HAP-1 (cell line): ENCODE measurements at regions not wholly inside any gene's neighbourhood (a gene's known extent, or its start where the extent isn't known, plus 50 kb on each side); places are given as distances from the start of the nearest gene placed in this dataset.

Source experiments
- DNase-seq, 2 experiments: peaks; one replicate each; pipeline ENCODE4 v3.0.0-alpha.2; 2016 to 2020; ENCODE audit warnings: low spot score in 2 of 2
- H3K27me3 ChIP-seq: fragments of 250-450 bp; sonication (Bioruptor Pico); 2 replicates; pipeline ENCODE4 v1.5.1; 2020; ENCODE audit warnings: low read depth, mild to moderate bottlenecking, moderate library complexity
- H3K36me3 ChIP-seq: fragments of 250-450 bp; sonication (Bioruptor Pico); replicated peaks from 2 replicates; pipeline ENCODE4 v1.5.1; 2020; ENCODE audit warnings: mild to moderate bottlenecking
- H3K4me1 ChIP-seq: fragments of 250-450 bp; sonication (Bioruptor Pico); 2 replicates; pipeline ENCODE4 v1.5.1; 2020; ENCODE audit warnings: mild to moderate bottlenecking
- H3K4me3 ChIP-seq: fragments of 250-450 bp; sonication (Bioruptor Pico); 2 replicates; pipeline ENCODE4 v1.5.1; 2020; ENCODE audit warnings: mild to moderate bottlenecking, moderate library complexity
- H3K9me3 ChIP-seq: fragments of 250-450 bp; sonication (Bioruptor Pico); 2 replicates; pipeline ENCODE4 v1.5.1; 2020; ENCODE audit warnings: mild to moderate bottlenecking, moderate library complexity
- in situ Hi-C: fragments of 300-500 bp; cut with MboI; formaldehyde crosslinking; loops from 3 replicates; pipeline ENCODE4 v1.14.3; 2020; ENCODE audit warnings: low sequenced_read_pairs, inconsistent platforms, mixed read lengths

DNA sequence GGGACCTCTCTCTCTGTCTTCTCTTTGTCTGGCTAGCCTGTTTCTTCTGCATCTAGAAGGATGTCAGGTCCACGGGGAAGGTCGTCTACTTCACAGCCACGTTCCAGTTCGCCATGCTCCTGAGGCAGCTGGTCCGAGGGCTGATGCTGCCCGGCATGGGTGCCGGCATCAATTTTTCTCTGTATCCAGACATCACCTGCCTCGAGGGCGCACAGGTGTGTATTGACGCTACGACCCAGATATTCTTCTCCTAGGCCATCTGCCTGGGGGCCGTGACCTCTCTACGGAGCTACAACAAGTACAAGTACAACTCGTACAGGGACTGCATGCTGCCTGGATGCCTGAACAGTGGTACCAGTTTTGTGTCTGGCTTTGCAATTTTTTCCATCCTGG lies 841.6 kb upstream of the TMPRSS15 start:
- no peak for DNase-seq
- Histone ChIP-seq H3K4me1 (no peaks in the 10 kb centered on the region), H3K27me3 (no peaks in the 10 kb centered on the region), H3K36me3 (no peaks in the 10 kb centered on the region), H3K4me3 (no peak overlapping the region), H3K9me3 (no peaks in the 10 kb centered on the region)
- in situ Hi-C loops, result no loop called here

DNA sequence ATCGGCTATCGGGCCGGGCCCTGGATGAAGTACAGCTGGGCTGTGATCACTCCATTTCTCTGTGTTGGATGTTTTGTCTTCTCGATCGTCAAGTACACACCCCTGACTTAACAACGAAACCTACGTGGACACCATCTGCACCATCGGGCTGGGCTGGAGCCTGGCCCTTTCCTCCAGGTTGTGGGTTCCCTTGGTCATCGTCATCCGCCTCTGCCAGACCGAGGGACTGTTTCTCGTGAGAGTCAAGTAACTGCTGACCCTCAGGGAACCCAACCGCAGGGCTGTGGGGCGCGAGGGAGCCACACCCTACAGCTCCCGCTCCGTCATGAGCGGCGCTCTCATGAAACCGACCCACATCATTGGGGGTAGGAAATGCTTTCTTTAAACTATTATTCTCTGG lies 842.4 kb upstream of the TMPRSS15 start:
- Histone ChIP-seq H3K27me3 (no peaks in the 10 kb centered on the region), H3K36me3 (no peaks in the 10 kb centered on the region), H3K4me3 (no peak overlapping the region), H3K4me1 (no peaks in the 10 kb centered on the region), H3K9me3 (no peaks in the 10 kb centered on the region)
- DNase-seq, result no peak
- in situ Hi-C loops, result no loop called here

DNA sequence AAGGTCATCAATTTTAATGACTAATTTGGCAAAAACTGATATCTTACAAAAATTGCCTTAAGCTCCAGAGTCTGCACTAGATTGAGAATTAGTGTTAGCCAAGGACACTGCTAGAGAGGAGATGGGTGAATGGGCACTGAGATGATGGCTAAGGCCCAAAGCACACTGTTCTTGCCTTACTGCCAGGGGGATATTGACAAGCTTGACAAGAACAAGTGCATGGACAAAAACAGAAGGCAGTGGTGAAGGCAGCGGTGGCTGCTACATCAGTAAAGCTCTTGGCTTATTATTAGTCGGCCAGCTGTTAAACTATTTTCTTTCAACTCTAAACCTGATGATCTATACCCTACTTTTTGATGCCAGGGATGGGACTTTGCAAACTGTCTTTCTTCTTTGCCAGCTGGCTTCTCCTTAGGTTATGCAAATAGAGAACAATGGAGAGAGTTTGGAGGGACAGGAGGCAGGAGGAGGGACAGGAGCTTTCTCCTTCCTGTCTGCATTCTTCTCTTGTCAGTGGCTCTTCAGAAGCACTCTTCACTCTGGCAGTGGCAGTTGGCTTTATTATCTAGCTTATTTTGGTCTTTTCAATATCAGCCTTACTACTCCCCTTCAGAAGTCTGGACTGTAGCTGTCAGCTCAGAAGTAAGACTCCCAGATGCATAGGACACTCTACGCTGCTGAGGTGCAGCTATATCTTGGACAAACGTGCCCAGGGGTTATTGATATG lies 853.5 kb upstream of the TMPRSS15 start:
- Histone ChIP-seq H3K4me1 (no peaks in the 10 kb centered on the region), H3K9me3 (no peaks in the 10 kb centered on the region), H3K27me3 (no peaks in the 10 kb centered on the region), H3K4me3 (no peak overlapping the region), H3K36me3 (no peaks in the 10 kb centered on the region)
- no peak for DNase-seq
- in situ Hi-C loops, result no loop called here

GRCh38 chr21:19261731-19262376 lies 858.3 kb upstream of the TMPRSS15 start:
- Histone ChIP-seq H3K4me1 (peaks cover 2% of the 10 kb centered on the region), H3K9me3 (no peaks in the 10 kb centered on the region; the same call in 1 of the 2 replicates), H3K27me3 (no peaks in the 10 kb centered on the region), H3K4me3 (no peak overlapping the region), H3K36me3 (no peaks in the 10 kb centered on the region)
- in situ Hi-C loops, result no loop called here
- no peak for DNase-seq

DNA sequence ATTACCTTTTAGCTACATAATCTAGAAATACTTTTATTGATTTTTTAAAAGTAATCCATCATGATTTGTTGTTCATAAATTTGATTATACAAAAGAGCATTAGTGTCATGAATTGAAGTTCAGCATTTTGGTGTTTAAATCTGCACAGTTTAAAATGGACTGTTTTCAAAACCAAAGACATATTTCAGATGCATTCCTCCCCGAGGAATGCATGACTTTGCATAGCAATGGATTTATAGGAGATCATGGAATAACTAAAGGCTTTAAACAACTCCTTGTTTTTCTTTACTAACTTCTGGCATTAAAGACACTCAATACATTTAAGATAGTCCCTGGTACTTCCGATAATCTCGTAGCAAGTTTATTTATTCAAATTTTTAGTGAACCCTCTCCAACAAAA lies 863.1 kb upstream of the TMPRSS15 start:
- H3K4me3 ChIP-seq, result no peak overlapping the region
- peak in 1 of 2 experiments; percentile 54 for DNase-seq
- H3K27me3 ChIP-seq, result no peaks in the 10 kb centered on the region
- in situ Hi-C loops, result no loop called here
- peaks cover 9% of the 10 kb centered on the region for H3K4me1 ChIP-seq
- no peaks in the 10 kb centered on the region; the same call in 1 of the 2 replicates for H3K9me3 ChIP-seq
- H3K36me3 ChIP-seq, result no peaks in the 10 kb centered on the region

- Histone ChIP-seq H3K36me3 (no peaks in the 10 kb centered on the region), H3K27me3 (no peaks in the 10 kb centered on the region), H3K4me3 (no peak overlapping the region), H3K4me1 (peaks cover 9% of the 10 kb centered on the region), H3K9me3 (no peaks in the 10 kb centered on the region)
- DNase-seq, result no peak
- in situ Hi-C loops, result no loop called here
Observed at GRCh38 chr21:19268686-19269085, 865.1 kb upstream of the TMPRSS15 start.

- no peak overlapping the region for H3K4me3 ChIP-seq
- no peaks in the 10 kb centered on the region for H3K9me3 ChIP-seq
- no peaks in the 10 kb centered on the region for H3K36me3 ChIP-seq
- in situ Hi-C loops, result no loop called here
- peaks cover 2% of the 10 kb centered on the region; the same call in 1 of the 2 replicates for H3K4me1 ChIP-seq
- no peaks in the 10 kb centered on the region for H3K27me3 ChIP-seq
- DNase-seq, result no peak
Observed at GRCh38 chr21:19275065-19275464, 871.5 kb upstream of the TMPRSS15 start.

- no peaks in the 10 kb centered on the region for H3K4me1 ChIP-seq
- no peaks in the 10 kb centered on the region for H3K36me3 ChIP-seq
- in situ Hi-C loops, result no loop called here
- H3K9me3 ChIP-seq, result no peaks in the 10 kb centered on the region
- DNase-seq, result no peak
- no peaks in the 10 kb centered on the region for H3K27me3 ChIP-seq
- H3K4me3 ChIP-seq, result no peak overlapping the region
Observed at GRCh38 chr21:19276665-19277064, 873.1 kb upstream of the TMPRSS15 start.

DNA sequence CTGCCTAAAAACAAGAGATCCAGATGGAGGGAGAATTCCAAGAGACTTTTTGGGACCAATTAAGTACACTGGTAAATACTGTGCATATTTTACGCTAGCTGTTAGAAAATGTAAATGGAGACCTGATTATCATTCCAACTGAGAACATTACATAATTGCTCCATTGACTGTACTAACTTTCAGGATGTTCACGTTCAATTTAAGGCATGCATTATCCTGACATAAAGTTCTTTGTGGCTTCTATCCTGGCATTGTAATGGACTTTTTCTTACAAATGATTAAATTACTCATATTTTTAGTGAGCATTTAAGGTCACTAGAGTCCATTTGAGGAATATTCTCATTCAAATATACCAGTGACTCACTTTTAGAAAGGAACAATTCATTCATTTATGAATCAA lies 883.3 kb upstream of the TMPRSS15 start:
- H3K4me1 ChIP-seq, result peaks cover 16% of the 10 kb centered on the region
- no peak overlapping the region for H3K4me3 ChIP-seq
- peak in 1 of 2 experiments; percentile 93 for DNase-seq
- H3K9me3 ChIP-seq, result no peaks in the 10 kb centered on the region
- in situ Hi-C loops, result no loop called here
- H3K27me3 ChIP-seq, result no peaks in the 10 kb centered on the region
- H3K36me3 ChIP-seq, result no peaks in the 10 kb centered on the region

- H3K9me3 ChIP-seq, result no peaks in the 10 kb centered on the region
- in situ Hi-C loops, result no loop called here
- peaks cover 16% of the 10 kb centered on the region for H3K4me1 ChIP-seq
- DNase-seq, result no peak
- no peaks in the 10 kb centered on the region for H3K36me3 ChIP-seq
- H3K4me3 ChIP-seq, result no peak overlapping the region
- no peaks in the 10 kb centered on the region for H3K27me3 ChIP-seq
Observed at GRCh38 chr21:19290328-19290727, 886.7 kb upstream of the TMPRSS15 start.

- H3K4me1 ChIP-seq, result peaks cover 5% of the 10 kb centered on the region; the same call in 1 of the 2 replicates
- H3K36me3 ChIP-seq, result no peaks in the 10 kb centered on the region
- DNase-seq, result no peak
- in situ Hi-C loops, result no loop called here
- H3K27me3 ChIP-seq, result no peaks in the 10 kb centered on the region
- no peaks in the 10 kb centered on the region; the same call in 1 of the 2 replicates for H3K9me3 ChIP-seq
- H3K4me3 ChIP-seq, result no peak overlapping the region
Observed at GRCh38 chr21:19320291-19320690, 916.7 kb upstream of the TMPRSS15 start.

GRCh38 chr21:19321688-19322087 lies 918.1 kb upstream of the TMPRSS15 start:
- H3K4me1 ChIP-seq, result peaks cover 11% of the 10 kb centered on the region
- in situ Hi-C loops, result no loop called here
- no peak overlapping the region for H3K4me3 ChIP-seq
- no peaks in the 10 kb centered on the region for H3K36me3 ChIP-seq
- no peaks in the 10 kb centered on the region for H3K9me3 ChIP-seq
- no peaks in the 10 kb centered on the region for H3K27me3 ChIP-seq
- DNase-seq, result no peak

DNA sequence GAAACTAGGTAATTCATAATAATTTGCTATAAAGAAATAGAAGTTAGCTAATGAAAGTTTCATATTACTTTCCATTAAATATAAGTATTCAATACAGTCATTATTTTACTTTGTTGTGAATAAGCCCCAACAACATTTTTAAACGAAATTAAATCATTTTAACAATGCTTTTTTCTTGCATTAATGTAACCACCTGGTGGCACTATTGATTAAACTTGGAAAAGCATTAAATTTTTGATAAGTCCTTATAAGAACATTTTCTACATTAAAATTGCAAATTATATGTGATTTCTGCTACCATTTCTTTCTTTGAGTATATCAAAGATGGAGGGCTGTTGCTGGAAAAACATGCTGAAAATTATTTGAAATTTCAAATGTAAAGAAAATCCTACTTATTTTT lies 918.8 kb upstream of the TMPRSS15 start:
- no peaks in the 10 kb centered on the region for H3K9me3 ChIP-seq
- no peaks in the 10 kb centered on the region for H3K27me3 ChIP-seq
- H3K36me3 ChIP-seq, result no peaks in the 10 kb centered on the region
- in situ Hi-C loops, result no loop called here
- DNase-seq, result no peak
- peaks cover 11% of the 10 kb centered on the region for H3K4me1 ChIP-seq
- no peak overlapping the region for H3K4me3 ChIP-seq

DNA sequence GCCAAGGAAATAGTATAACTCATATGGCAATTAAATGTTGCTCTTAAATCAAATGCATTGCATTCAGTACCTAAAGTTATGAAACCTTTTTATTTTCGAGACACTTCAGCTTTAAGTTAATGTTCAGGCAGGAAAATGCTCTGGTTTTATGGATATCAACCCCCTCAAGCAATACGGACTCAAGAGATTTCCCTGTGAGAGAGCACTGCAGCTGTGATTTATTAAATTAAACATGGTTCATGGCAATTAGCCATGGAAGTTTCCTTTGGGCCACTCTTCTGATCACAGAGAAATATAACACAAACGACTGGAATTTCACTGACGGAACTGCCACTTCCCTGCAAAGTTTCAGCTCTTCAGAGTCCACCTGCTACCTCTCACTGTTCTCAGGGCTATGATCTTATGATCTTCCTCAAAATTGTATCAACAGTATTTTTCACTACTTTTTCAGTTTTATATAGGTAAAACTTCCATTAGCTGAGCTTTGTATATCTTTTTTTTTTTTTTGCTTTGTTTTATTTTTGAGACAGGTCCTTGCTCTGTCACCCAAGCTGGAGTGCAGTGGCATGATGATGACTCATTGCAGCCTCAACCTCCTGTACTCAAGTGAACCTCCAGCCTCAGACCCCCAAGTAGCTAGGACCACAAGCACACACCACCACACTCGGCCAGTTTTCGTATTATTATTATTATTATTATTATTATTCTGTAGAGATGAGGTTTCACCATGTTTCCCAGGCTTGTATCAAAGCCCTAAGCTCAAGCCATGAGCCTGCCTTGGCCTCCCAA lies 923.1 kb upstream of the TMPRSS15 start:
- DNase-seq, result no peak
- in situ Hi-C loops, result no loop called here
- Histone ChIP-seq H3K4me1 (peaks cover 11% of the 10 kb centered on the region), H3K36me3 (no peaks in the 10 kb centered on the region), H3K27me3 (no peaks in the 10 kb centered on the region), H3K9me3 (no peaks in the 10 kb centered on the region), H3K4me3 (no peak overlapping the region)
